HepG2 (cell line): ENCODE measurements at regions not wholly inside any gene's neighbourhood (a gene's known extent, or its start where the extent isn't known, plus 50 kb on each side); places are given as distances from the start of the nearest gene placed in this dataset.

Experiments
- CC2D1A ChIP-seq: sonication (generic); formaldehyde crosslinking; IDR thresholded peaks from 2 replicates; pipeline ENCODE4 v1.8.1; 2023; ENCODE audit warnings: mild to moderate bottlenecking, missing genetic modification reagents
- FOXA3 ChIP-seq: IDR thresholded peaks from 2 replicates; pipeline ENCODE4 v1.6.1; 2016; ENCODE audit warnings: missing genetic modification reagents, missing compliant biosample characterization
- GLI4 ChIP-seq: sonication (generic); formaldehyde crosslinking; IDR thresholded peaks from 2 replicates; pipeline ENCODE4 v1.5.1; 2020; ENCODE audit warnings: missing genetic modification reagents, mild to moderate bottlenecking, moderate library complexity, borderline replicate concordance
- KMT2B ChIP-seq: IDR thresholded peaks from 2 replicates; pipeline ENCODE4 v1.6.1; 2016; ENCODE audit warnings: missing genetic modification reagents, missing compliant biosample characterization
- MED1 ChIP-seq: sonication (generic); formaldehyde crosslinking; IDR thresholded peaks from 2 replicates; pipeline ENCODE4 v1.4.0; 2020; ENCODE audit warnings: missing genetic modification reagents
- POGZ ChIP-seq: sonication (generic); formaldehyde crosslinking; IDR thresholded peaks from 2 replicates; pipeline ENCODE4 v1.4.0; 2020; ENCODE audit warnings: mild to moderate bottlenecking, missing genetic modification reagents
- RELA ChIP-seq: sonication (generic); formaldehyde crosslinking; IDR thresholded peaks from 2 replicates; pipeline ENCODE4 v1.4.0; 2020; ENCODE audit warnings: missing genetic modification reagents
- RXRB ChIP-seq: IDR thresholded peaks from 2 replicates; pipeline ENCODE4 v1.6.1; 2016; ENCODE audit warnings: borderline replicate concordance, missing genetic modification reagents, missing compliant biosample characterization
- SAFB2 ChIP-seq: sonication (generic); formaldehyde crosslinking; IDR thresholded peaks from 2 replicates; pipeline ENCODE4 v1.5.1; 2020; ENCODE audit warnings: missing genetic modification reagents, low read depth, mild to moderate bottlenecking, borderline replicate concordance
- SP5 ChIP-seq: IDR thresholded peaks from 2 replicates; pipeline ENCODE4 v1.6.1; 2016; ENCODE audit warnings: low read depth, borderline replicate concordance
- SRSF1 ChIP-seq: fragments of 200-400 bp; formaldehyde crosslinking; optimal IDR thresholded peaks from 2 replicates; pipeline ENCODE3; 2017; ENCODE audit warnings: mild to moderate bottlenecking, low read depth, low read length, moderate library complexity
- ZNF292 ChIP-seq: sonication (generic); formaldehyde crosslinking; IDR thresholded peaks from 2 replicates; pipeline ENCODE4 v1.8.1; 2022; ENCODE audit warnings: mild to moderate bottlenecking, low read depth, missing genetic modification reagents, borderline replicate concordance
- ZNF644 ChIP-seq: IDR thresholded peaks from 2 replicates; pipeline ENCODE4 v1.6.1; 2016; ENCODE audit warnings: low read depth
- TF ChIP-seq, protein P1 (sequence below): IDR thresholded peaks from 2 replicates; pipeline ENCODE4 v1.4.0; 2020; ENCODE audit warnings: mild to moderate bottlenecking, missing genetic modification reagents
- TF ChIP-seq, protein P2 (sequence below): sonication (generic); formaldehyde crosslinking; IDR thresholded peaks from 2 replicates; pipeline ENCODE4 v1.4.0; 2020; ENCODE audit warnings: mild to moderate bottlenecking, missing genetic modification reagents
- TF ChIP-seq, protein P3 (sequence below): sonication (generic); formaldehyde crosslinking; IDR thresholded peaks from 2 replicates; pipeline ENCODE4 v1.5.1; 2020; ENCODE audit warnings: mild to moderate bottlenecking, missing genetic modification reagents, borderline replicate concordance
- TF ChIP-seq, protein P4 (sequence below): sonication (generic); formaldehyde crosslinking; IDR thresholded peaks from 2 replicates; pipeline ENCODE4 v1.4.0; 2020; ENCODE audit warnings: missing genetic modification reagents

DNA sequence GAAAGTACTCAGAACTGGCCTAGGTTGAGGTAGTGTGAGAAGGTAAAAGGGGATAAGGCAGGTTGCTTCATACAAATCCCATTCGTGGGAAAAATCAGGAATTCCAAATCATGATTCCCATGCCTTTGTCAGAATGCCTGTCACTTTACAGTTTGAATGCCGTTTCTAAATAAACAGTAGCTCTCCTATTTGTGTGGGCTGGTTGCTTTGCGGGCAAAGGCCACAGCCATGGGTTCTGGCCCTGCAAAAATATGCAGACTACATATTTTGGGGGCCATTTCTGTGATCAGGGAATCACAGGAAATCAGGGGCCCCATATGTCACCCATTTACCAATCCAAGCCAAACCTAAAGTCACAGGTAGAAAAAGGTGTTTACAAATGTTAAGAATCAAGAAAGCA is 161.3 kb upstream of the BMP4 start (continued):
- TF ChIP-seq, protein P1, sequence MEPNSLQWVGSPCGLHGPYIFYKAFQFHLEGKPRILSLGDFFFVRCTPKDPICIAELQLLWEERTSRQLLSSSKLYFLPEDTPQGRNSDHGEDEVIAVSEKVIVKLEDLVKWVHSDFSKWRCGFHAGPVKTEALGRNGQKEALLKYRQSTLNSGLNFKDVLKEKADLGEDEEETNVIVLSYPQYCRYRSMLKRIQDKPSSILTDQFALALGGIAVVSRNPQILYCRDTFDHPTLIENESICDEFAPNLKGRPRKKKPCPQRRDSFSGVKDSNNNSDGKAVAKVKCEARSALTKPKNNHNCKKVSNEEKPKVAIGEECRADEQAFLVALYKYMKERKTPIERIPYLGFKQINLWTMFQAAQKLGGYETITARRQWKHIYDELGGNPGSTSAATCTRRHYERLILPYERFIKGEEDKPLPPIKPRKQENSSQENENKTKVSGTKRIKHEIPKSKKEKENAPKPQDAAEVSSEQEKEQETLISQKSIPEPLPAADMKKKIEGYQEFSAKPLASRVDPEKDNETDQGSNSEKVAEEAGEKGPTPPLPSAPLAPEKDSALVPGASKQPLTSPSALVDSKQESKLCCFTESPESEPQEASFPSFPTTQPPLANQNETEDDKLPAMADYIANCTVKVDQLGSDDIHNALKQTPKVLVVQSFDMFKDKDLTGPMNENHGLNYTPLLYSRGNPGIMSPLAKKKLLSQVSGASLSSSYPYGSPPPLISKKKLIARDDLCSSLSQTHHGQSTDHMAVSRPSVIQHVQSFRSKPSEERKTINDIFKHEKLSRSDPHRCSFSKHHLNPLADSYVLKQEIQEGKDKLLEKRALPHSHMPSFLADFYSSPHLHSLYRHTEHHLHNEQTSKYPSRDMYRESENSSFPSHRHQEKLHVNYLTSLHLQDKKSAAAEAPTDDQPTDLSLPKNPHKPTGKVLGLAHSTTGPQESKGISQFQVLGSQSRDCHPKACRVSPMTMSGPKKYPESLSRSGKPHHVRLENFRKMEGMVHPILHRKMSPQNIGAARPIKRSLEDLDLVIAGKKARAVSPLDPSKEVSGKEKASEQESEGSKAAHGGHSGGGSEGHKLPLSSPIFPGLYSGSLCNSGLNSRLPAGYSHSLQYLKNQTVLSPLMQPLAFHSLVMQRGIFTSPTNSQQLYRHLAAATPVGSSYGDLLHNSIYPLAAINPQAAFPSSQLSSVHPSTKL (CRISPR knock-in tag): peak; percentile 29
- 0 out of 2 replicates have a peak, but pooled peaks have one; percentile 17 for TF ChIP-seq MED1 (CRISPR knock-in tag)
- TF ChIP-seq RELA (CRISPR knock-in tag): no peak
- TF ChIP-seq CC2D1A: no peak
- 0 out of 2 replicates have a peak, but pooled peaks have one; percentile 15 for TF ChIP-seq FOXA3 (CRISPR knock-in tag)
- 0 out of 2 replicates have a peak, but pooled peaks have one; percentile 29 for TF ChIP-seq KMT2B (CRISPR knock-in tag)
- TF ChIP-seq RXRB (CRISPR knock-in tag): 0 out of 2 replicates have a peak, but pooled peaks have one; percentile 6
- no peak for TF ChIP-seq GLI4 (CRISPR knock-in tag)
- TF ChIP-seq, protein P2, sequence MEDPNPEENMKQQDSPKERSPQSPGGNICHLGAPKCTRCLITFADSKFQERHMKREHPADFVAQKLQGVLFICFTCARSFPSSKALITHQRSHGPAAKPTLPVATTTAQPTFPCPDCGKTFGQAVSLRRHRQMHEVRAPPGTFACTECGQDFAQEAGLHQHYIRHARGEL (CRISPR knock-in tag): no peak
- TF ChIP-seq POGZ: 0 out of 2 replicates have a peak, but pooled peaks have one; percentile 34
- TF ChIP-seq ZNF644 (CRISPR knock-in tag): peak; percentile 61; the same call in 1 of the 2 replicates
- TF ChIP-seq, protein P3, sequence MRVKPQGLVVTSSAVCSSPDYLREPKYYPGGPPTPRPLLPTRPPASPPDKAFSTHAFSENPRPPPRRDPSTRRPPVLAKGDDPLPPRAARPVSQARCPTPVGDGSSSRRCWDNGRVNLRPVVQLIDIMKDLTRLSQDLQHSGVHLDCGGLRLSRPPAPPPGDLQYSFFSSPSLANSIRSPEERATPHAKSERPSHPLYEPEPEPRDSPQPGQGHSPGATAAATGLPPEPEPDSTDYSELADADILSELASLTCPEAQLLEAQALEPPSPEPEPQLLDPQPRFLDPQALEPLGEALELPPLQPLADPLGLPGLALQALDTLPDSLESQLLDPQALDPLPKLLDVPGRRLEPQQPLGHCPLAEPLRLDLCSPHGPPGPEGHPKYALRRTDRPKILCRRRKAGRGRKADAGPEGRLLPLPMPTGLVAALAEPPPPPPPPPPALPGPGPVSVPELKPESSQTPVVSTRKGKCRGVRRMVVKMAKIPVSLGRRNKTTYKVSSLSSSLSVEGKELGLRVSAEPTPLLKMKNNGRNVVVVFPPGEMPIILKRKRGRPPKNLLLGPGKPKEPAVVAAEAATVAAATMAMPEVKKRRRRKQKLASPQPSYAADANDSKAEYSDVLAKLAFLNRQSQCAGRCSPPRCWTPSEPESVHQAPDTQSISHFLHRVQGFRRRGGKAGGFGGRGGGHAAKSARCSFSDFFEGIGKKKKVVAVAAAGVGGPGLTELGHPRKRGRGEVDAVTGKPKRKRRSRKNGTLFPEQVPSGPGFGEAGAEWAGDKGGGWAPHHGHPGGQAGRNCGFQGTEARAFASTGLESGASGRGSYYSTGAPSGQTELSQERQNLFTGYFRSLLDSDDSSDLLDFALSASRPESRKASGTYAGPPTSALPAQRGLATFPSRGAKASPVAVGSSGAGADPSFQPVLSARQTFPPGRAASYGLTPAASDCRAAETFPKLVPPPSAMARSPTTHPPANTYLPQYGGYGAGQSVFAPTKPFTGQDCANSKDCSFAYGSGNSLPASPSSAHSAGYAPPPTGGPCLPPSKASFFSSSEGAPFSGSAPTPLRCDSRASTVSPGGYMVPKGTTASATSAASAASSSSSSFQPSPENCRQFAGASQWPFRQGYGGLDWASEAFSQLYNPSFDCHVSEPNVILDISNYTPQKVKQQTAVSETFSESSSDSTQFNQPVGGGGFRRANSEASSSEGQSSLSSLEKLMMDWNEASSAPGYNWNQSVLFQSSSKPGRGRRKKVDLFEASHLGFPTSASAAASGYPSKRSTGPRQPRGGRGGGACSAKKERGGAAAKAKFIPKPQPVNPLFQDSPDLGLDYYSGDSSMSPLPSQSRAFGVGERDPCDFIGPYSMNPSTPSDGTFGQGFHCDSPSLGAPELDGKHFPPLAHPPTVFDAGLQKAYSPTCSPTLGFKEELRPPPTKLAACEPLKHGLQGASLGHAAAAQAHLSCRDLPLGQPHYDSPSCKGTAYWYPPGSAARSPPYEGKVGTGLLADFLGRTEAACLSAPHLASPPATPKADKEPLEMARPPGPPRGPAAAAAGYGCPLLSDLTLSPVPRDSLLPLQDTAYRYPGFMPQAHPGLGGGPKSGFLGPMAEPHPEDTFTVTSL (CRISPR knock-in tag): peak; percentile 35; the same call in 1 of the 2 replicates
- no peak for TF ChIP-seq SAFB2 (CRISPR knock-in tag)
- 0 out of 2 replicates have a peak, but pooled peaks have one; percentile 26 for TF ChIP-seq ZNF292 (CRISPR knock-in tag)
- no peak for TF ChIP-seq SRSF1
- no peak for TF ChIP-seq SP5
- TF ChIP-seq, protein P4, sequence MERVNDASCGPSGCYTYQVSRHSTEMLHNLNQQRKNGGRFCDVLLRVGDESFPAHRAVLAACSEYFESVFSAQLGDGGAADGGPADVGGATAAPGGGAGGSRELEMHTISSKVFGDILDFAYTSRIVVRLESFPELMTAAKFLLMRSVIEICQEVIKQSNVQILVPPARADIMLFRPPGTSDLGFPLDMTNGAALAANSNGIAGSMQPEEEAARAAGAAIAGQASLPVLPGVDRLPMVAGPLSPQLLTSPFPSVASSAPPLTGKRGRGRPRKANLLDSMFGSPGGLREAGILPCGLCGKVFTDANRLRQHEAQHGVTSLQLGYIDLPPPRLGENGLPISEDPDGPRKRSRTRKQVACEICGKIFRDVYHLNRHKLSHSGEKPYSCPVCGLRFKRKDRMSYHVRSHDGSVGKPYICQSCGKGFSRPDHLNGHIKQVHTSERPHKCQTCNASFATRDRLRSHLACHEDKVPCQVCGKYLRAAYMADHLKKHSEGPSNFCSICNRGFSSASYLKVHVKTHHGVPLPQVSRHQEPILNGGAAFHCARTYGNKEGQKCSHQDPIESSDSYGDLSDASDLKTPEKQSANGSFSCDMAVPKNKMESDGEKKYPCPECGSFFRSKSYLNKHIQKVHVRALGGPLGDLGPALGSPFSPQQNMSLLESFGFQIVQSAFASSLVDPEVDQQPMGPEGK (CRISPR knock-in tag): peak; percentile 17; the same call in 1 of the 2 replicates
